ENCODE measurements at regions not wholly inside any gene's neighbourhood (a gene's known extent, or its start where the extent isn't known, plus 50 kb on each side); places are given as distances from the start of the nearest gene placed in this dataset.

DNA sequence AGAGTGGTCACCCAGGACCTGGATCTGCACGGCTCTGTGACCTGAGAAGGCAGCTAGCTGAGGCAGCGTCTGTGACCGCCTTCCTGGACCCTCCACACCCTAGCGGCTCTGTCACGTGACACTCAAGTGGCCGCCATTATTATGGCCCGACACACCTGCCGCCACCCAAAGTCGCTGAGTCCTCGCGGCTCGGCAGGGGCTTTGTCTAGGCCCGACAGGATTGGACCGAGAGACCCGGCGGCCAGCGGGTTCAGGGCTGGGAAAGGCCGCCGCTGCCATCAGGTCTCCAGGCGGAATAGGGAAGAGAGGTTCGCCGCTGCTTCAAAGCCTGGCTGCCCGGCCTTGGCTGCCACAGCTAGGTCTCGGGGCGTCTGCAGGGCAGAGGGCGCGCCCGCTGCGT is 1162.5 kb upstream of the LRRTM1 start:
- TF ChIP-seq EP300 (IDR thresholded peaks at IDR 0.05; ENCODE audit: borderline replicate concordance) (no peak), FOXM1 (IDR thresholded peaks at IDR 0.05; ENCODE audit: borderline replicate concordance, low read depth) (no peak), TAF1 (IDR thresholded peaks at IDR 0.05; ENCODE audit: low read depth) (no peak)

DNA sequence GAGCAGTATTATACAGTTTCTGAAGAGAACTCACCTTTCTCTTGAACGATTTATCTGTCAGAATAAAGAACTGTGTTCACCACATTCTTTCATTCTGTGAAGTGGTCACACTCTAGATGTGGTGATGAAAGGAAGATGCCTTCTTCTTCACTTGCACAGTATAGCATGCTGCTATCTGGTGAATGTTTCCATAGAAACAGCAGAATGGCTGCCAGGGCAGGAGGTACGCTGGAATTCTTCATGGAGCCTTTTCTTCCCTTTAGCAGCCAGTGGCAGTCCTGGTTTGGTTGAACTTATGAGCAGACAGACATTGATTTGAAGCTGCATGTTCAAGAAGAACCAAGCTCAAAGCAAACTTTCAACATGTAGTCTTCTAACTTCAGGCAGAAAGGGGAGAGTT is 1157.9 kb upstream of the LRRTM1 start:
- TF ChIP-seq MAX (IDR thresholded peaks at IDR 0.05) (no peak), EP300 (IDR thresholded peaks at IDR 0.05; ENCODE audit: borderline replicate concordance) (no peak), EGR1 (IDR thresholded peaks at IDR 0.05) (no peak), NFIC (IDR thresholded peaks at IDR 0.05) (no peak), FOXM1 (IDR thresholded peaks at IDR 0.05; ENCODE audit: borderline replicate concordance, low read depth) (no peak), REST (IDR thresholded peaks at IDR 0.05; ENCODE audit: low read depth) (no peak)
- TF ChIP-seq, protein P1, sequence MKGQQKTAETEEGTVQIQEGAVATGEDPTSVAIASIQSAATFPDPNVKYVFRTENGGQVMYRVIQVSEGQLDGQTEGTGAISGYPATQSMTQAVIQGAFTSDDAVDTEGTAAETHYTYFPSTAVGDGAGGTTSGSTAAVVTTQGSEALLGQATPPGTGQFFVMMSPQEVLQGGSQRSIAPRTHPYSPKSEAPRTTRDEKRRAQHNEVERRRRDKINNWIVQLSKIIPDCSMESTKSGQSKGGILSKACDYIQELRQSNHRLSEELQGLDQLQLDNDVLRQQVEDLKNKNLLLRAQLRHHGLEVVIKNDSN (IDR thresholded peaks at IDR 0.05), result no peak

DNA sequence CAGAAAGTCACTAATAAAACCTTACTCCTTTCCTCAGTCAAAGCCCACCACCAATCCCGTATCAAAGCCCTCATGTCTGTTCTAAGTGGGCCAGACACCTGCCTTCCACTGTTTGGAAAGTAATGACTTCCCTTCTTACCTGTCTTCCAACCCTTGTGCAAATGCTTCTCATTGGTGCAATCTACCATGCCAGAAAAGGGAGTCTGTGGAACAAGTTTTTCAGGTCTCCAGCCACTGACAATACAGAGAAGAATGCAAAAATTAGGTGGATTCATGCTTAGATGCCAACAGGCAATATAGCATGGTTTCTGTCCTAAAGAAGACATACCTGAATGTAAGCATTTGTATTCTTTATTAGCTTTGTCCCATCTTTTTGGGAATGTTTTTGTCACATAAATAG is 1140.6 kb upstream of the LRRTM1 start:
- TF ChIP-seq EGR1 (IDR thresholded peaks at IDR 0.05) (no peak), FOXM1 (IDR thresholded peaks at IDR 0.05; ENCODE audit: borderline replicate concordance, low read depth) (no peak), RAD21 (IDR thresholded peaks at IDR 0.05; ENCODE audit: low read depth) (no peak), ZBTB7A (IDR thresholded peaks at IDR 0.05; ENCODE audit: low read depth) (no peak), EP300 (IDR thresholded peaks at IDR 0.05; ENCODE audit: borderline replicate concordance) (no peak), TCF12 (IDR thresholded peaks at IDR 0.05; ENCODE audit: low read depth) (no peak), TEAD4 (IDR thresholded peaks at IDR 0.05) (no peak), REST (IDR thresholded peaks at IDR 0.05; ENCODE audit: low read depth) (no peak), CEBPB (IDR thresholded peaks at IDR 0.05) (no peak), NFIC (IDR thresholded peaks at IDR 0.05) (no peak), CREB1 (IDR thresholded peaks at IDR 0.05; ENCODE audit: low read depth) (no peak), YY1 (IDR thresholded peaks at IDR 0.05; ENCODE audit: low read depth) (no peak), MAX (IDR thresholded peaks at IDR 0.05) (no peak), TAF1 (IDR thresholded peaks at IDR 0.05; ENCODE audit: low read depth) (no peak)
- TF ChIP-seq, protein P1 (IDR thresholded peaks at IDR 0.05), result no peak

- no peak for TF ChIP-seq EGR1 (IDR thresholded peaks at IDR 0.05)
- TF ChIP-seq EP300 (IDR thresholded peaks at IDR 0.05; ENCODE audit: borderline replicate concordance), result no peak
- TF ChIP-seq ZBTB7A (IDR thresholded peaks at IDR 0.05; ENCODE audit: low read depth), result no peak
- no peak for TF ChIP-seq REST (IDR thresholded peaks at IDR 0.05; ENCODE audit: low read depth)
- no peak for TF ChIP-seq TCF12 (IDR thresholded peaks at IDR 0.05; ENCODE audit: low read depth)
- TF ChIP-seq TAF1 (IDR thresholded peaks at IDR 0.05; ENCODE audit: low read depth), result no peak
- TF ChIP-seq CREB1 (IDR thresholded peaks at IDR 0.05; ENCODE audit: low read depth), result no peak
- no peak for TF ChIP-seq CEBPB (IDR thresholded peaks at IDR 0.05)
- TF ChIP-seq RAD21 (IDR thresholded peaks at IDR 0.05; ENCODE audit: low read depth), result no peak
- no peak for TF ChIP-seq YY1 (IDR thresholded peaks at IDR 0.05; ENCODE audit: low read depth)
- TF ChIP-seq TEAD4 (IDR thresholded peaks at IDR 0.05), result no peak
- TF ChIP-seq, protein P1 (IDR thresholded peaks at IDR 0.05), result no peak
- no peak for TF ChIP-seq MAX (IDR thresholded peaks at IDR 0.05)
- no peak for TF ChIP-seq FOXM1 (IDR thresholded peaks at IDR 0.05; ENCODE audit: borderline replicate concordance, low read depth)
- TF ChIP-seq NFIC (IDR thresholded peaks at IDR 0.05), result no peak
These were observed 1133.0 kb upstream of the LRRTM1 start for GRCh38 chr2:81437456-81438000.
